Stimulated activated CD4-positive, alpha-beta T cell treated with anti-CD3 and anti-CD28 coated beads, Interleukin-4, amount 100 ng/mL, for 48 hours (primary cell): ENCODE measurements at regions not wholly inside any gene's neighbourhood (a gene's known extent, or its start where the extent isn't known, plus 50 kb on each side); places are given as distances from the start of the nearest gene placed in this dataset.

Source experiments
- DNase-seq, 2 donors: peaks; one replicate each; pipeline ENCODE4 v3.0.0-alpha.2; 2020; ENCODE audit warnings: low read depth in 2 of 2

- no peak for DNase-seq
These were observed 450.6 kb downstream of the C4orf33 start for GRCh38 chr4:129546531-129546930.

- DNase-seq, result no peak
These were observed 454.4 kb downstream of the C4orf33 start for GRCh38 chr4:129550281-129550785.

GRCh38 chr4:129561280-129561679 is 465.3 kb downstream of the C4orf33 start:
- no peak for DNase-seq

- no peak for DNase-seq
These were observed 466.1 kb downstream of the C4orf33 start for GRCh38 chr4:129561886-129562671.

GRCh38 chr4:129565214-129565613 is 469.3 kb downstream of the C4orf33 start:
- DNase-seq, result no peak

GRCh38 chr4:129570326-129570725 is 474.4 kb downstream of the C4orf33 start:
- no peak for DNase-seq

GRCh38 chr4:129578336-129578735 is 482.4 kb downstream of the C4orf33 start:
- DNase-seq, result no peak

GRCh38 chr4:129581305-129581704 is 485.4 kb downstream of the C4orf33 start:
- no peak for DNase-seq

- no peak for DNase-seq
These were observed 487.9 kb downstream of the C4orf33 start for GRCh38 chr4:129583868-129584267.

- no peak for DNase-seq
These were observed 502.6 kb downstream of the C4orf33 start for GRCh38 chr4:129598582-129598981.

- no peak for DNase-seq
These were observed 504.9 kb downstream of the C4orf33 start for GRCh38 chr4:129600898-129601297.

- DNase-seq, result no peak
These were observed 506.5 kb downstream of the C4orf33 start for GRCh38 chr4:129602447-129602846.

- no peak for DNase-seq
These were observed 507.4 kb downstream of the C4orf33 start for GRCh38 chr4:129603241-129603931.

GRCh38 chr4:129604632-129605255 is 508.8 kb downstream of the C4orf33 start:
- no peak for DNase-seq

- DNase-seq, result no peak
These were observed 518.7 kb downstream of the C4orf33 start for GRCh38 chr4:129614611-129615010.

- DNase-seq, result no peak
These were observed 526.6 kb downstream of the C4orf33 start for GRCh38 chr4:129622566-129622965.

- no peak for DNase-seq
These were observed 527.4 kb downstream of the C4orf33 start for GRCh38 chr4:129623233-129623875.

- DNase-seq, result peak; percentile 21 to 30
These were observed 545.2 kb downstream of the C4orf33 start for GRCh38 chr4:129641179-129641578.

GRCh38 chr4:129645461-129645860 is 549.5 kb downstream of the C4orf33 start:
- DNase-seq, result no peak

- no peak for DNase-seq
These were observed 572.1 kb downstream of the C4orf33 start for GRCh38 chr4:129668092-129668491.

GRCh38 chr4:129672941-129673340 is 577.0 kb downstream of the C4orf33 start:
- DNase-seq, result no peak

GRCh38 chr4:129675036-129675435 is 579.1 kb downstream of the C4orf33 start:
- no peak for DNase-seq
